ENCODE measurements at regions not wholly inside any gene's neighbourhood (a gene's known extent, or its start where the extent isn't known, plus 50 kb on each side); places are given as distances from the start of the nearest gene placed in this dataset.

DNA sequence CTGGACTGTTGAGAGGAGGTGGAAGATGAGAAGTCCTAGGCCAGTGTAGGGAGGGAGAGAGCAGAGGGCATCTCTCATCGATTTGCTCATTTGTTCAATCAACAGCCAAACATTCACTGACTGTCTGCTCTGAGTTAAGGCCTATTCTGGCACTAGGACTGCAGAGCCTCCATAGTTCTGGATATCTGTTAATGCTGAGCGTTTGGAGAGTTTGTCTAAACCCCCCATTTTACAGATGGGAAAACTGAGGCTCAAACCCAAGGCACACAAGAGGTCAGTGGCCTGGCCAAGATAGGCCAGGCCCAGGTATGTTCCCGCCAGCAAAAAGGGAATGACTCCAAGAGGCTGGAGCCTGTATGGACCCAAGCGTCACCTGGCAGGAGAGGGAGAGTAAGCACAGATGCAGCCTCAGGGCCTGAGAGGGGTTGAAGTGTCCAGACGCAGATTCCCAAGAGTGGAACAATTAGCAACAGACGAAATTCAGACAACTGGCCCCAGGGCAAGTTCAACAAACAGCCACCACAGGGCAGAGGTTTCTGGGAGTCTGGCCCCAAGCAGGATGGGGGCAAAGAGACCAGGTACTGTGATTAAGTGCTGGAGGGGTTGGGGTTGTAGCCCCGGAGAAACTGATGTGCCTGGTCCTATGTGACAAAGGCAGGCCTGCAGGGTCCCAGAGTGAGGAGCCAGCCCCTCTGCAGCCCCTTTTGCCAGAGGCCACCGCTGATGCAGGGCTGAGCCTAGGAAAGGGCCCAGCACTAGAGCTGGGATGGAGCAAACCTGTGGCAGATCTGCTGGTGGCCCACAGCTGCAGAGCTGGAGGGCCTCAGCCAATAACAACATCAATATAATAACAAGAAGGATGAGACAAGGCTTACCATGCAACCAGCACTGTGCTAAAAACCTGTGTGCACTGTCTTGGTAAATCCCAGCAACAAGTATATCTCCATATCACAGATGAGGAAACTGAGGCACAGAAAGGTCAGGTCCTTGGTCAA is 245.1 kb upstream of the TLE3 start:
- intact Hi-C loops (cut with DNase I) = no loop called here
- no peaks in the 10 kb centered on the region for H3K4me1 ChIP-seq (replicated peaks)
- 87% methylated on average over 8 of the region's 8 CpGs for WGBS
- no peaks in the 10 kb centered on the region for H3K36me3 ChIP-seq
- H3K27ac ChIP-seq = no peak overlapping the region
- no peak for DNase-seq (ENCODE audit: low spot score)
- no peak for TF ChIP-seq POLR2A (IDR thresholded peaks at IDR 0.05)
- TF ChIP-seq, protein P1, sequence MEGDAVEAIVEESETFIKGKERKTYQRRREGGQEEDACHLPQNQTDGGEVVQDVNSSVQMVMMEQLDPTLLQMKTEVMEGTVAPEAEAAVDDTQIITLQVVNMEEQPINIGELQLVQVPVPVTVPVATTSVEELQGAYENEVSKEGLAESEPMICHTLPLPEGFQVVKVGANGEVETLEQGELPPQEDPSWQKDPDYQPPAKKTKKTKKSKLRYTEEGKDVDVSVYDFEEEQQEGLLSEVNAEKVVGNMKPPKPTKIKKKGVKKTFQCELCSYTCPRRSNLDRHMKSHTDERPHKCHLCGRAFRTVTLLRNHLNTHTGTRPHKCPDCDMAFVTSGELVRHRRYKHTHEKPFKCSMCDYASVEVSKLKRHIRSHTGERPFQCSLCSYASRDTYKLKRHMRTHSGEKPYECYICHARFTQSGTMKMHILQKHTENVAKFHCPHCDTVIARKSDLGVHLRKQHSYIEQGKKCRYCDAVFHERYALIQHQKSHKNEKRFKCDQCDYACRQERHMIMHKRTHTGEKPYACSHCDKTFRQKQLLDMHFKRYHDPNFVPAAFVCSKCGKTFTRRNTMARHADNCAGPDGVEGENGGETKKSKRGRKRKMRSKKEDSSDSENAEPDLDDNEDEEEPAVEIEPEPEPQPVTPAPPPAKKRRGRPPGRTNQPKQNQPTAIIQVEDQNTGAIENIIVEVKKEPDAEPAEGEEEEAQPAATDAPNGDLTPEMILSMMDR (IDR thresholded peaks at IDR 0.05) = no peak
- no peak for TF ChIP-seq POLR2AphosphoS5 (IDR thresholded peaks at IDR 0.05)
- H3K27me3 ChIP-seq (replicated peaks; ENCODE audit: insufficient read depth) = no peaks in the 10 kb centered on the region
- no peaks in the 10 kb centered on the region for H3K9me3 ChIP-seq
- no peak overlapping the region for H3K4me3 ChIP-seq

DNA sequence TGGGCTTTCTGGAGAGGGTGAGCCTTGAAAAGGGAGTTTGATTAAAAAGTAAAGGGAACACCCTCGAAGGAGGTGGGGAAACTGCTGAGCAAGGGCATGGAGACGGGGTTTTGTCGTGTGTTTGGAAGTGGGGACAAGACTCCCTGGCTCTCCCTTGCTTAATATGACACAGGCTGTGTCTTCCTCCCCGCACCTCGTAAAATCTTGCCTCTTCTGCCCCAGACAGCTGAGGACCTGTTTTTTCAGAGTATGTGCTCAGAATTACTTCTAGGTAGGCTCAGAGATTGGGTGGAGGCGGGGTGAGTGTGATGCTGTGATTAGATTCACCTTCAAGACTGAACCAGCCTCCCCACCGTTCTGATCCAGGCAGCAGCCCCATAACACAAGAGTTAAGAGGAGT is 244.4 kb upstream of the TLE3 start:
- TF ChIP-seq, protein P1 (IDR thresholded peaks at IDR 0.05) = no peak
- no peaks in the 10 kb centered on the region for H3K27me3 ChIP-seq (replicated peaks; ENCODE audit: insufficient read depth)
- 76% methylated on average over 7 of the region's 7 CpGs for WGBS

DNA sequence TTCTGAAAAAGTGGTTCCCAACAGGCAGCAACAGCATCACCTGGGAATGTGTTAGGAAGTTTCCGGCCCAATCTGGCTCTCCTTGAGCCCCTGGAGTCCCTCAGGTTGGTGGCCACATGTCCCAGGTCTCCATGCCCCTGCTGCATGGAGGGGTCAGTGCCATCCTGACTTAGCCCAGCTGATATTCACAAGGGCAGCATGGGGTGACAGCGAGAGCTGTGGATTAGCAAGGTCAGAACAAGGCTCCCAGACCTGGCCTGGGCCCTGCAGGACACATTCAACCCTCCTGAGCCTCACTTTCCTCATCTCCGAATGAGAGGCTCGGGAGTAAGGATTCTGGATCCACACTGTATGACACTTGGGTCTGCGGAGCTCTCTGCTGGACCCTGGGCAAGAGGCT is 243.8 kb upstream of the TLE3 start:
- H3K4me3 ChIP-seq = no peak overlapping the region
- TF ChIP-seq POLR2AphosphoS5 (IDR thresholded peaks at IDR 0.05) (no peak), POLR2A (IDR thresholded peaks at IDR 0.05) (no peak)
- TF ChIP-seq, protein P1 (IDR thresholded peaks at IDR 0.05) = no peak
- H3K4me1 ChIP-seq (replicated peaks) = no peaks in the 10 kb centered on the region
- DNase-seq (ENCODE audit: low spot score) = no peak
- intact Hi-C loops (cut with DNase I) = no loop called here
- no peaks in the 10 kb centered on the region for H3K27me3 ChIP-seq (replicated peaks; ENCODE audit: insufficient read depth)
- H3K9me3 ChIP-seq = no peaks in the 10 kb centered on the region
- 78% methylated on average over 5 of the region's 5 CpGs for WGBS
- H3K27ac ChIP-seq = no peak overlapping the region
- H3K36me3 ChIP-seq = no peaks in the 10 kb centered on the region

More for the DNA sequence above, 244.4 kb upstream of the TLE3 start:
- no peak overlapping the region for H3K4me3 ChIP-seq
- no peak overlapping the region for H3K27ac ChIP-seq
- H3K9me3 ChIP-seq = no peaks in the 10 kb centered on the region
- intact Hi-C loops (cut with DNase I) = no loop called here
- no peaks in the 10 kb centered on the region for H3K36me3 ChIP-seq
- H3K4me1 ChIP-seq (replicated peaks) = no peaks in the 10 kb centered on the region
- no peak for DNase-seq (ENCODE audit: low spot score)

DNA sequence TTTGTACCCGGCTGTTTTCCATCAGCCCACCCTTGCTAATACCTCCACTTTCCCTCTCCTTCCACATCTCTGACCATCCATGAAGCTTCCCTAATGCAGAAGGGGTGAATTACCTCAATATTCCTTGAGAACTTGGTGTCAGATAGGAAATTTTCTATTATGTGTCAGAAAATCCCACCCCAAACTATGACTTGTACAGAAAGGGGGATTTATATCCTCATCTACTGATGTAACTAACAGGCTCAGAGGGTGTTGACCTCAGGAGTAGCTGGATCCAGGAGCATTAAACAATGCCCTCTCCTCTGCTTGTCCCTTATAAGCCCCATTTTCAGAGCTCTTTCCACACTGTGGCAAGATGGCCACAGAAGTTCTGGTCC is 242.8 kb upstream of the TLE3 start:
- DNase-seq (ENCODE audit: low spot score) = no peak
- 85% methylated on average over 1 of the region's 1 CpG for WGBS

DNA sequence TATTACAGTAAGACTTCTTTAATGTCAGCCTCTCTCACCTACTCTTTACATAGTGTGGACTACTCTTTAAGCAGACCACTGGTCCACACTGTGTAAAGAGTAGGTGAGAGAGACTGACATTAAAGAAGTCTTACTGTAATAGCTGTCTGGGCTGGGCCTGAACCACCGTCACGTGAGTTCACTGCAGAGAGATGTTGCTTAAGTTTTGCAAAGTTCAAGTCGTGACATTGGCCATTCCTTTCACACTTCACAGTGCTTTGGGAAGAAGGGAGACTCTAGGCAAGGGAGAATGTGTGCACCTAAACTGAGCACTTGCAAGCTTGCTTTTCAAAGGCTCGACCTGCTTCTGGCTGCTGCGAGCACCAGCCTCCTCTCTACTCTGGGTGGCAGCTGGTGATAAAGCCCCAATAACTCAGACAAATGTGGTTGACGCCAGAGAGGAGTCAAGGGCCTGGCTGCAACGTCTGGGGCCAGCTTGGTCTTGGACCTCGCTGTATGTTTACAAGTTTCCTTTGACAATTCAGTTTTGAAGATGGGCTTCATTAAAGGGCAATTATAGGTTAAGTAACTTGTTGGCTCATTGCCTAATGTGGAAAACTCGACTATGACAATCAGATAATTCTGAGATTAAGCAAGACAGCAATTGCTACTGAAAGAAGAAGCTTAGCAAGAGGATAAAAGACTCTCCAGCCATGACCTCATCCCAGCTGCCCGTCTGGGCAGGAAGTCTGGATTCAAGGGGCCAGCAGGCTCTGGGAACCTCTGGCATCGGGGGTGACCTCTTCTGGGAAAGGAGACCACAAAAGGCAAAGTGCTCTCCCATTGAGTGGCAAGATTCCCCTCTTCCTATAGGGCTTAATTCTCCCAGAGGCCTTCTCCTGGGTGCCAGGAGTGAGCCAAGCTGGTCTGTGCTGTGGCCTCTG is 242.1 kb upstream of the TLE3 start:
- intact Hi-C loops (cut with DNase I) = no loop called here
- H3K9me3 ChIP-seq = no peaks in the 10 kb centered on the region
- H3K27ac ChIP-seq = no peak overlapping the region
- H3K4me3 ChIP-seq = no peak overlapping the region
- no peak for DNase-seq (ENCODE audit: low spot score)
- TF ChIP-seq POLR2AphosphoS5 (IDR thresholded peaks at IDR 0.05) (no peak), POLR2A (IDR thresholded peaks at IDR 0.05) (no peak)
- TF ChIP-seq, protein P1 (IDR thresholded peaks at IDR 0.05) = no peak
- no peaks in the 10 kb centered on the region for H3K27me3 ChIP-seq (replicated peaks; ENCODE audit: insufficient read depth)
- H3K4me1 ChIP-seq (replicated peaks) = no peaks in the 10 kb centered on the region
- 48% methylated on average over 11 of the region's 11 CpGs for WGBS
- H3K36me3 ChIP-seq = no peaks in the 10 kb centered on the region

More for the DNA sequence above, 242.8 kb upstream of the TLE3 start:
- TF ChIP-seq POLR2AphosphoS5 (IDR thresholded peaks at IDR 0.05) = no peak
- H3K4me1 ChIP-seq (replicated peaks) = no peaks in the 10 kb centered on the region
- H3K4me3 ChIP-seq = no peak overlapping the region
- intact Hi-C loops (cut with DNase I) = no loop called here
- H3K36me3 ChIP-seq = no peaks in the 10 kb centered on the region
- H3K9me3 ChIP-seq = no peaks in the 10 kb centered on the region
- H3K27ac ChIP-seq = no peak overlapping the region
- H3K27me3 ChIP-seq (replicated peaks; ENCODE audit: insufficient read depth) = no peaks in the 10 kb centered on the region

Data from prostate gland (tissue), 2 donors.